DND-41 (cell line): ENCODE measurements at regions not wholly inside any gene's neighbourhood (a gene's known extent, or its start where the extent isn't known, plus 50 kb on each side); places are given as distances from the start of the nearest gene placed in this dataset.

Experiments
- ATAC-seq: fragments of 200-7000 bp; cut with Tn5 transposase; 3 replicates; pipeline ENCODE4 v1.9.1; 2021; ENCODE audit warnings: low read depth; ENCODE audit not compliant: insufficient read depth
- DNase-seq: peaks from one replicate; pipeline ENCODE4 v3.0.0-alpha.2; 2020
- H2AFZ ChIP-seq: 2 replicates; pipeline ENCODE4 v1.6.0; 2012; ENCODE audit warnings: low read depth, low read length
- H3K27ac ChIP-seq: 2 replicates; pipeline ENCODE4 v1.5.1; 2012; ENCODE audit warnings: low read length, inconsistent platforms
- H3K27me3 ChIP-seq: fragments of 200-600 bp; sonication (generic); 2 replicates; pipeline ENCODE4 v1.6.0; 2012; ENCODE audit warnings: low read length, mild to moderate bottlenecking, inconsistent platforms; ENCODE audit not compliant: insufficient read depth, poor library complexity
- H3K36me3 ChIP-seq: 2 replicates; pipeline ENCODE4 v1.5.1; 2012; ENCODE audit warnings: low read length, inconsistent platforms; ENCODE audit not compliant: insufficient read depth
- H3K4me1 ChIP-seq: 2 replicates; pipeline ENCODE4 v1.5.1; 2012; ENCODE audit warnings: mild to moderate bottlenecking, low read length; ENCODE audit not compliant: insufficient read depth
- H3K4me2 ChIP-seq: 2 replicates; pipeline ENCODE4 v1.6.0; 2012; ENCODE audit warnings: mild to moderate bottlenecking, moderate library complexity, low read length, inconsistent platforms; ENCODE audit not compliant: insufficient read depth
- H3K4me3 ChIP-seq, 2 experiments: fragments of 200-600 bp in 1 of 2; shearing (Covaris generic) in 1 of 2; 2 replicates each; pipeline ENCODE4 v1.5.1; 2012 to 2016; ENCODE audit warnings: inconsistent platforms in 2 of 2, low read length in 2 of 2, mild to moderate bottlenecking in 2 of 2, low read depth in 1 of 2, moderate library complexity in 1 of 2
- H3K79me2 ChIP-seq: 2 replicates; pipeline ENCODE4 v1.6.0; 2012; ENCODE audit warnings: low read length, inconsistent platforms; ENCODE audit not compliant: insufficient read depth
- H3K9ac ChIP-seq: 2 replicates; pipeline ENCODE4 v1.6.0; 2012; ENCODE audit warnings: low read depth, mild to moderate bottlenecking, inconsistent platforms, low read length, moderate library complexity
- H3K9me3 ChIP-seq: 2 replicates; pipeline ENCODE4 v1.5.1; 2012; ENCODE audit warnings: low read length, moderate library complexity, mild to moderate bottlenecking, inconsistent platforms; ENCODE audit not compliant: insufficient read depth, severe bottlenecking
- H4K20me1 ChIP-seq: 2 replicates; pipeline ENCODE4 v1.6.0; 2012; ENCODE audit warnings: low read length; ENCODE audit not compliant: insufficient read depth
- EZH2 ChIP-seq: IDR thresholded peaks from 3 replicates; pipeline ENCODE4 v1.6.1; 2012; ENCODE audit warnings: borderline replicate concordance, low read depth, mild to moderate bottlenecking, moderate library complexity, low read length, inconsistent platforms; ENCODE audit not compliant: severe bottlenecking
- TF ChIP-seq, protein P1 (sequence below): IDR thresholded peaks from 2 replicates; pipeline ENCODE4 v1.5.1; 2012; ENCODE audit warnings: borderline replicate concordance, low read length, moderate library complexity, mild to moderate bottlenecking; ENCODE audit not compliant: poor library complexity, severe bottlenecking; ENCODE audit errors: extremely low read depth

GRCh38 chr14:105899657-105900397 is 373.4 kb downstream of the TMEM121 start:
- no peaks in the 10 kb centered on the region for H3K79me2 ChIP-seq
- H3K9me3 ChIP-seq: no peaks in the 10 kb centered on the region
- H3K4me2 ChIP-seq: no peak overlapping the region
- no peaks in the 10 kb centered on the region for H3K27me3 ChIP-seq
- H2AFZ ChIP-seq: no peak overlapping the region
- DNase-seq: no peak
- no peaks in the 10 kb centered on the region for H4K20me1 ChIP-seq
- no peak overlapping the region for H3K27ac ChIP-seq
- H3K9ac ChIP-seq: no peak overlapping the region
- no peaks in the 10 kb centered on the region for H3K4me1 ChIP-seq
- no peaks in the 10 kb centered on the region for H3K36me3 ChIP-seq
- TF ChIP-seq, protein P1, sequence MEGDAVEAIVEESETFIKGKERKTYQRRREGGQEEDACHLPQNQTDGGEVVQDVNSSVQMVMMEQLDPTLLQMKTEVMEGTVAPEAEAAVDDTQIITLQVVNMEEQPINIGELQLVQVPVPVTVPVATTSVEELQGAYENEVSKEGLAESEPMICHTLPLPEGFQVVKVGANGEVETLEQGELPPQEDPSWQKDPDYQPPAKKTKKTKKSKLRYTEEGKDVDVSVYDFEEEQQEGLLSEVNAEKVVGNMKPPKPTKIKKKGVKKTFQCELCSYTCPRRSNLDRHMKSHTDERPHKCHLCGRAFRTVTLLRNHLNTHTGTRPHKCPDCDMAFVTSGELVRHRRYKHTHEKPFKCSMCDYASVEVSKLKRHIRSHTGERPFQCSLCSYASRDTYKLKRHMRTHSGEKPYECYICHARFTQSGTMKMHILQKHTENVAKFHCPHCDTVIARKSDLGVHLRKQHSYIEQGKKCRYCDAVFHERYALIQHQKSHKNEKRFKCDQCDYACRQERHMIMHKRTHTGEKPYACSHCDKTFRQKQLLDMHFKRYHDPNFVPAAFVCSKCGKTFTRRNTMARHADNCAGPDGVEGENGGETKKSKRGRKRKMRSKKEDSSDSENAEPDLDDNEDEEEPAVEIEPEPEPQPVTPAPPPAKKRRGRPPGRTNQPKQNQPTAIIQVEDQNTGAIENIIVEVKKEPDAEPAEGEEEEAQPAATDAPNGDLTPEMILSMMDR: no peak
- TF ChIP-seq EZH2: no peak
- no peak overlapping the region for H3K4me3 ChIP-seq
- no peak for ATAC-seq

- Histone ChIP-seq H3K27ac (no peak overlapping the region), H3K36me3 (no peaks in the 10 kb centered on the region), H3K9ac (no peak overlapping the region), H3K27me3 (no peaks in the 10 kb centered on the region), H3K4me1 (no peaks in the 10 kb centered on the region), H4K20me1 (no peaks in the 10 kb centered on the region), H3K9me3 (no peaks in the 10 kb centered on the region), H3K4me3 (no peak overlapping the region), H2AFZ (no peak overlapping the region), H3K4me2 (no peak overlapping the region), H3K79me2 (no peaks in the 10 kb centered on the region)
- TF ChIP-seq, protein P1: no peak
- no peak for TF ChIP-seq EZH2
- ATAC-seq (no peak), DNase-seq (no peak)
Observed at GRCh38 chr14:105900398-105901160, 374.2 kb downstream of the TMEM121 start.

DNA sequence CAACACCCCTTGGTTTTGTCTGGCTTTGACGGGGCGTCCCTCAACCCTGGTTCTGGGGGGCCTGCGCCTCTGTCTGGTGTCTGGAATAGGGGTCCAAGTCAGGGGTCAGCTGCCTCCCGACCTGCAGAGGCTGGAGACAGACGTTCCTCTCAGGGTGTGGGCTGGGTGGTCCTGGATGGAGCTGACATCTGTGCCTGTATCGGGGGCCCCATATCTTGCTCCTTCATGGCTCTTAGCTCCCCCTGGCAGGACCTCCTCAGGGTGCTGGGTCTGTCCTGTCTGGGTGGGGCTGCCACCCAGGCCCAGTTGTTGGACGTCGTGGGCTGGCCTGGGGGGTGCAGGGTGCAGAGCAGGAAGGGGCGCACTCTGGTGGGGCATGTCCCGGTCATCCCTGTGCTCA is 374.8 kb downstream of the TMEM121 start:
- H3K36me3 ChIP-seq: no peaks in the 10 kb centered on the region
- H4K20me1 ChIP-seq: no peaks in the 10 kb centered on the region
- no peaks in the 10 kb centered on the region for H3K4me1 ChIP-seq
- ATAC-seq (no peak), DNase-seq (no peak)
- no peak overlapping the region for H3K9ac ChIP-seq
- H3K4me2 ChIP-seq: no peak overlapping the region
- no peaks in the 10 kb centered on the region for H3K79me2 ChIP-seq
- no peaks in the 10 kb centered on the region for H3K27me3 ChIP-seq
- no peaks in the 10 kb centered on the region for H3K9me3 ChIP-seq
- H2AFZ ChIP-seq: no peak overlapping the region
- no peak overlapping the region for H3K27ac ChIP-seq
- H3K4me3 ChIP-seq: no peak overlapping the region
- TF ChIP-seq, protein P1: no peak
- no peak for TF ChIP-seq EZH2
